GM12891 (cell line): ENCODE measurements at regions not wholly inside any gene's neighbourhood (a gene's known extent, or its start where the extent isn't known, plus 50 kb on each side); places are given as distances from the start of the nearest gene placed in this dataset.

ENCODE experiments used
- POLR2A ChIP-seq: IDR thresholded peaks from 2 replicates; pipeline ENCODE4 v1.6.1; 2011; ENCODE audit warnings: low read depth, low read length, control low read depth
- POLR2AphosphoS5 ChIP-seq: IDR thresholded peaks from 2 replicates; pipeline ENCODE4 v1.6.1; 2011; ENCODE audit warnings: low read depth, low read length, control low read depth
- POU2F2 ChIP-seq: IDR thresholded peaks from 2 replicates; pipeline ENCODE4 v1.6.1; 2011; ENCODE audit warnings: low read depth, mild to moderate bottlenecking, control low read depth, low read length, moderate library complexity
- SPI1 ChIP-seq: IDR thresholded peaks from 2 replicates; pipeline ENCODE4 v1.6.1; 2011; ENCODE audit warnings: low read depth, low read length, control low read depth
- TAF1 ChIP-seq: IDR thresholded peaks from 2 replicates; pipeline ENCODE4 v1.6.1; 2011; ENCODE audit warnings: low read depth, low read length, control low read depth

GRCh38 chr5:121315786-121316185 is 535.9 kb upstream of the FTMT start:
- TF ChIP-seq POLR2AphosphoS5 (no peak), POLR2A (no peak), TAF1 (no peak), SPI1 (no peak), POU2F2 (no peak)
